GM23338 (cell line): ENCODE measurements at regions not wholly inside any gene's neighbourhood (a gene's known extent, or its start where the extent isn't known, plus 50 kb on each side); places are given as distances from the start of the nearest gene placed in this dataset.
A peak's percentile ranks its signal among the peaks of the same experiment; 100 is the strongest.

Experiments used
- ATAC-seq: fragments of 200-7000 bp; cut with Tn5 transposase; 3 replicates; pipeline ENCODE4 v1.9.1; 2020
- DNase-seq: peaks from one replicate; pipeline ENCODE4 v3.0.0-alpha.2; 2015; ENCODE audit warnings: low spot score
- H2AFZ ChIP-seq: fragments of 200-600 bp; sonication (generic); 2 replicates; pipeline ENCODE4 v1.8.0; 2016; ENCODE audit warnings: antibody characterized with exemption, mild to moderate bottlenecking, moderate library complexity
- H3F3A ChIP-seq: fragments of 200-600 bp; sonication (generic); replicated peaks from 2 replicates; pipeline ENCODE4 v1.8.0; 2017; ENCODE audit warnings: antibody characterized with exemption, mixed run types, low read depth
- H3K27ac ChIP-seq: fragments of 200-600 bp; sonication (generic); 2 replicates; pipeline ENCODE4 v1.6.1; 2016; ENCODE audit warnings: low read depth
- H3K27me3 ChIP-seq: fragments of 200-600 bp; sonication (generic); 2 replicates; pipeline ENCODE4 v1.8.0; 2016; ENCODE audit warnings: mild to moderate bottlenecking, mixed run types, moderate library complexity; ENCODE audit not compliant: insufficient read depth
- H3K36me3 ChIP-seq: fragments of 200-600 bp; sonication (generic); 2 replicates; pipeline ENCODE4 v1.8.0; 2016; ENCODE audit warnings: mild to moderate bottlenecking; ENCODE audit not compliant: insufficient read depth
- H3K4me1 ChIP-seq: fragments of 200-600 bp; sonication (generic); 2 replicates; pipeline ENCODE4 v1.8.0; 2016; ENCODE audit warnings: mild to moderate bottlenecking, moderate library complexity; ENCODE audit not compliant: insufficient read depth
- H3K4me2 ChIP-seq: fragments of 200-600 bp; sonication (generic); 2 replicates; pipeline ENCODE4 v1.7.1; 2017; ENCODE audit warnings: mixed run types
- H3K4me3 ChIP-seq: fragments of 200-600 bp; sonication (generic); 2 replicates; pipeline ENCODE4 v1.6.1; 2016; ENCODE audit warnings: mixed run types
- H3K79me2 ChIP-seq: fragments of 200-600 bp; sonication (generic); replicated peaks from 2 replicates; pipeline ENCODE4 v1.8.0; 2017; ENCODE audit warnings: mild to moderate bottlenecking; ENCODE audit not compliant: insufficient read depth
- H3K9me2 ChIP-seq: fragments of 200-600 bp; sonication (generic); 2 replicates; pipeline ENCODE4 v1.8.0; 2017; ENCODE audit not compliant: insufficient read depth
- H4K20me1 ChIP-seq: fragments of 200-600 bp; sonication (generic); replicated peaks from 2 replicates; pipeline ENCODE4 v1.8.0; 2017; ENCODE audit warnings: mild to moderate bottlenecking; ENCODE audit not compliant: insufficient read depth
- H3K27ac Mint-ChIP-seq: 2 replicates; pipeline ENCODE4 v1.8.0; 2020; ENCODE audit warnings: inconsistent platforms, mild to moderate bottlenecking, moderate library complexity, mixed read lengths
- H3K27me3 Mint-ChIP-seq: 3 replicates; pipeline ENCODE4 v1.8.0; 2022; ENCODE audit warnings: low read depth, mild to moderate bottlenecking, moderate library complexity, mixed read lengths, inconsistent platforms; ENCODE audit not compliant: insufficient read depth, poor library complexity
- H3K36me3 Mint-ChIP-seq: 3 replicates; pipeline ENCODE4 v1.8.0; 2021; ENCODE audit warnings: low read depth, mild to moderate bottlenecking, inconsistent platforms, moderate library complexity, mixed read lengths
- H3K4me1 Mint-ChIP-seq: 3 replicates; pipeline ENCODE4 v1.8.0; 2020; ENCODE audit warnings: mild to moderate bottlenecking, inconsistent platforms, mixed read lengths
- H3K4me3 Mint-ChIP-seq: 3 replicates; pipeline ENCODE4 v1.8.0; 2021; ENCODE audit warnings: moderate library complexity, mild to moderate bottlenecking, inconsistent platforms, mixed read lengths
- H3K9me3 Mint-ChIP-seq: 3 replicates; pipeline ENCODE4 v1.8.0; 2020; ENCODE audit warnings: moderate library complexity, mild to moderate bottlenecking, inconsistent platforms, mixed read lengths
- CREB1 ChIP-seq: fragments of 250-450 bp; sonication (Bioruptor Pico); IDR thresholded peaks from 2 replicates; pipeline ENCODE4 v1.5.0; 2020; ENCODE audit warnings: low read depth, mild to moderate bottlenecking, moderate library complexity
- EZH2 ChIP-seq: fragments of 200-600 bp; sonication (generic); IDR thresholded peaks from one replicate; pipeline ENCODE4 v1.8.0; 2017; ENCODE audit warnings: antibody characterized with exemption, mild to moderate bottlenecking, low read depth; ENCODE audit not compliant: unreplicated experiment
- EZH2phosphoT487 ChIP-seq: fragments of 200-600 bp; sonication (generic); IDR thresholded peaks from one replicate; pipeline ENCODE4 v1.8.1; 2018; ENCODE audit warnings: antibody characterized with exemption; ENCODE audit not compliant: unreplicated experiment
- JUNB ChIP-seq: IDR thresholded peaks from one replicate; pipeline ENCODE4 v1.6.1; 2016; ENCODE audit warnings: antibody characterized with exemption; ENCODE audit not compliant: unreplicated experiment
- NANOG ChIP-seq: IDR thresholded peaks from 2 replicates; pipeline ENCODE4 v1.6.1; 2016; ENCODE audit warnings: antibody characterized with exemption, borderline replicate concordance
- POLR2AphosphoS5 ChIP-seq: IDR thresholded peaks from 2 replicates; pipeline ENCODE4 v1.6.1; 2016; ENCODE audit warnings: antibody characterized with exemption, low read depth
- STAT1 ChIP-seq: IDR thresholded peaks from one replicate; pipeline ENCODE4 v1.6.1; 2016; ENCODE audit warnings: antibody characterized with exemption; ENCODE audit not compliant: unreplicated experiment
- ZNF114 ChIP-seq: fragments of 250-450 bp; sonication (Bioruptor Pico); IDR thresholded peaks from 2 replicates; pipeline ENCODE4 v1.5.0; 2020; ENCODE audit warnings: mild to moderate bottlenecking, moderate library complexity
- ZNF331 ChIP-seq: fragments of 250-450 bp; sonication (Bioruptor Pico); IDR thresholded peaks from 2 replicates; pipeline ENCODE4 v1.5.0; 2020; ENCODE audit warnings: low read depth, mild to moderate bottlenecking, moderate library complexity
- TF ChIP-seq, protein P1 (sequence below), 2 experiments: fragments of 200-600 bp in 1 of 2; sonication (generic) in 1 of 2; conservative IDR thresholded peaks; 2 replicates each; pipeline versions ENCODE4 v1.5.1 to v1.6.1; 2016 to 2017; ENCODE audit warnings: antibody characterized with exemption in 2 of 2, low read depth in 2 of 2, mild to moderate bottlenecking in 2 of 2, moderate library complexity in 1 of 2
- TF ChIP-seq, protein P2 (sequence below): IDR thresholded peaks from one replicate; pipeline ENCODE4 v1.6.1; 2018; ENCODE audit warnings: antibody characterized with exemption; ENCODE audit not compliant: unreplicated experiment
- TF ChIP-seq, protein P3 (sequence below): IDR thresholded peaks from 2 replicates; pipeline ENCODE4 v1.6.1; 2016; ENCODE audit warnings: antibody characterized with exemption
- TF ChIP-seq, protein P4 (sequence below): fragments of 250-450 bp; sonication (Bioruptor Pico); IDR thresholded peaks from 2 replicates; pipeline ENCODE4 v1.5.0; 2020; ENCODE audit warnings: mild to moderate bottlenecking, moderate library complexity

DNA sequence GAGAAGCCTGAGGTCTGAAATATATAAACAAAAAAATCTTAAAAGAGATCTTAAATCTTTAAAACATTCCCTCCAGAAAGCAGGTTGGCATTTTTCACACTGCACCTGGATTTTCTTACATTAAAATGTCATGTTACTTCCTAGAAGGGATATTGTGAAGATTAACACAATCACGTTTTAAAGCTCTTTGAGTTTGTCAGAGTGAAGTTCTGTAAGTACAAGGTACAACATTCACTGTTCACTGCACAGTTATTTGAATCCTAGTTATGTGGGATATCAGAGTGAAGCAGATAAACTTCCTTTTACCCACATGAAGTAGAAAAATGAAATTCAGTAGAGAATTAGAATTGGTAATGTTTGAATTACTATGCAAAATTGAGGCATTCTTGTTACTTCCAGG lies 353.6 kb upstream of the RGMB start:
- no peak overlapping the region for H3K27ac ChIP-seq
- no peaks in the 10 kb centered on the region for H3K27me3 Mint-ChIP-seq
- H3K27ac Mint-ChIP-seq: peak overlapping the region; percentile 71; the same call in 1 of the 2 replicates
- TF ChIP-seq CREB1 (CRISPR knock-in tag) (no peak), POLR2AphosphoS5 (no peak), ZNF331 (CRISPR knock-in tag) (no peak), NANOG (no peak), ZNF114 (CRISPR knock-in tag) (no peak), EZH2 (no peak), EZH2phosphoT487 (no peak), JUNB (no peak), STAT1 (no peak)
- TF ChIP-seq, protein P1, sequence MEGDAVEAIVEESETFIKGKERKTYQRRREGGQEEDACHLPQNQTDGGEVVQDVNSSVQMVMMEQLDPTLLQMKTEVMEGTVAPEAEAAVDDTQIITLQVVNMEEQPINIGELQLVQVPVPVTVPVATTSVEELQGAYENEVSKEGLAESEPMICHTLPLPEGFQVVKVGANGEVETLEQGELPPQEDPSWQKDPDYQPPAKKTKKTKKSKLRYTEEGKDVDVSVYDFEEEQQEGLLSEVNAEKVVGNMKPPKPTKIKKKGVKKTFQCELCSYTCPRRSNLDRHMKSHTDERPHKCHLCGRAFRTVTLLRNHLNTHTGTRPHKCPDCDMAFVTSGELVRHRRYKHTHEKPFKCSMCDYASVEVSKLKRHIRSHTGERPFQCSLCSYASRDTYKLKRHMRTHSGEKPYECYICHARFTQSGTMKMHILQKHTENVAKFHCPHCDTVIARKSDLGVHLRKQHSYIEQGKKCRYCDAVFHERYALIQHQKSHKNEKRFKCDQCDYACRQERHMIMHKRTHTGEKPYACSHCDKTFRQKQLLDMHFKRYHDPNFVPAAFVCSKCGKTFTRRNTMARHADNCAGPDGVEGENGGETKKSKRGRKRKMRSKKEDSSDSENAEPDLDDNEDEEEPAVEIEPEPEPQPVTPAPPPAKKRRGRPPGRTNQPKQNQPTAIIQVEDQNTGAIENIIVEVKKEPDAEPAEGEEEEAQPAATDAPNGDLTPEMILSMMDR (conservative IDR thresholded peaks at IDR 0.05; ENCODE audit: low read depth in 2 of 2): no peak
- TF ChIP-seq, protein P2, sequence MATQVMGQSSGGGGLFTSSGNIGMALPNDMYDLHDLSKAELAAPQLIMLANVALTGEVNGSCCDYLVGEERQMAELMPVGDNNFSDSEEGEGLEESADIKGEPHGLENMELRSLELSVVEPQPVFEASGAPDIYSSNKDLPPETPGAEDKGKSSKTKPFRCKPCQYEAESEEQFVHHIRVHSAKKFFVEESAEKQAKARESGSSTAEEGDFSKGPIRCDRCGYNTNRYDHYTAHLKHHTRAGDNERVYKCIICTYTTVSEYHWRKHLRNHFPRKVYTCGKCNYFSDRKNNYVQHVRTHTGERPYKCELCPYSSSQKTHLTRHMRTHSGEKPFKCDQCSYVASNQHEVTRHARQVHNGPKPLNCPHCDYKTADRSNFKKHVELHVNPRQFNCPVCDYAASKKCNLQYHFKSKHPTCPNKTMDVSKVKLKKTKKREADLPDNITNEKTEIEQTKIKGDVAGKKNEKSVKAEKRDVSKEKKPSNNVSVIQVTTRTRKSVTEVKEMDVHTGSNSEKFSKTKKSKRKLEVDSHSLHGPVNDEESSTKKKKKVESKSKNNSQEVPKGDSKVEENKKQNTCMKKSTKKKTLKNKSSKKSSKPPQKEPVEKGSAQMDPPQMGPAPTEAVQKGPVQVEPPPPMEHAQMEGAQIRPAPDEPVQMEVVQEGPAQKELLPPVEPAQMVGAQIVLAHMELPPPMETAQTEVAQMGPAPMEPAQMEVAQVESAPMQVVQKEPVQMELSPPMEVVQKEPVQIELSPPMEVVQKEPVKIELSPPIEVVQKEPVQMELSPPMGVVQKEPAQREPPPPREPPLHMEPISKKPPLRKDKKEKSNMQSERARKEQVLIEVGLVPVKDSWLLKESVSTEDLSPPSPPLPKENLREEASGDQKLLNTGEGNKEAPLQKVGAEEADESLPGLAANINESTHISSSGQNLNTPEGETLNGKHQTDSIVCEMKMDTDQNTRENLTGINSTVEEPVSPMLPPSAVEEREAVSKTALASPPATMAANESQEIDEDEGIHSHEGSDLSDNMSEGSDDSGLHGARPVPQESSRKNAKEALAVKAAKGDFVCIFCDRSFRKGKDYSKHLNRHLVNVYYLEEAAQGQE: no peak
- TF ChIP-seq, protein P3, sequence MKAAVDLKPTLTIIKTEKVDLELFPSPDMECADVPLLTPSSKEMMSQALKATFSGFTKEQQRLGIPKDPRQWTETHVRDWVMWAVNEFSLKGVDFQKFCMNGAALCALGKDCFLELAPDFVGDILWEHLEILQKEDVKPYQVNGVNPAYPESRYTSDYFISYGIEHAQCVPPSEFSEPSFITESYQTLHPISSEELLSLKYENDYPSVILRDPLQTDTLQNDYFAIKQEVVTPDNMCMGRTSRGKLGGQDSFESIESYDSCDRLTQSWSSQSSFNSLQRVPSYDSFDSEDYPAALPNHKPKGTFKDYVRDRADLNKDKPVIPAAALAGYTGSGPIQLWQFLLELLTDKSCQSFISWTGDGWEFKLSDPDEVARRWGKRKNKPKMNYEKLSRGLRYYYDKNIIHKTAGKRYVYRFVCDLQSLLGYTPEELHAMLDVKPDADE: no peak
- TF ChIP-seq, protein P4, sequence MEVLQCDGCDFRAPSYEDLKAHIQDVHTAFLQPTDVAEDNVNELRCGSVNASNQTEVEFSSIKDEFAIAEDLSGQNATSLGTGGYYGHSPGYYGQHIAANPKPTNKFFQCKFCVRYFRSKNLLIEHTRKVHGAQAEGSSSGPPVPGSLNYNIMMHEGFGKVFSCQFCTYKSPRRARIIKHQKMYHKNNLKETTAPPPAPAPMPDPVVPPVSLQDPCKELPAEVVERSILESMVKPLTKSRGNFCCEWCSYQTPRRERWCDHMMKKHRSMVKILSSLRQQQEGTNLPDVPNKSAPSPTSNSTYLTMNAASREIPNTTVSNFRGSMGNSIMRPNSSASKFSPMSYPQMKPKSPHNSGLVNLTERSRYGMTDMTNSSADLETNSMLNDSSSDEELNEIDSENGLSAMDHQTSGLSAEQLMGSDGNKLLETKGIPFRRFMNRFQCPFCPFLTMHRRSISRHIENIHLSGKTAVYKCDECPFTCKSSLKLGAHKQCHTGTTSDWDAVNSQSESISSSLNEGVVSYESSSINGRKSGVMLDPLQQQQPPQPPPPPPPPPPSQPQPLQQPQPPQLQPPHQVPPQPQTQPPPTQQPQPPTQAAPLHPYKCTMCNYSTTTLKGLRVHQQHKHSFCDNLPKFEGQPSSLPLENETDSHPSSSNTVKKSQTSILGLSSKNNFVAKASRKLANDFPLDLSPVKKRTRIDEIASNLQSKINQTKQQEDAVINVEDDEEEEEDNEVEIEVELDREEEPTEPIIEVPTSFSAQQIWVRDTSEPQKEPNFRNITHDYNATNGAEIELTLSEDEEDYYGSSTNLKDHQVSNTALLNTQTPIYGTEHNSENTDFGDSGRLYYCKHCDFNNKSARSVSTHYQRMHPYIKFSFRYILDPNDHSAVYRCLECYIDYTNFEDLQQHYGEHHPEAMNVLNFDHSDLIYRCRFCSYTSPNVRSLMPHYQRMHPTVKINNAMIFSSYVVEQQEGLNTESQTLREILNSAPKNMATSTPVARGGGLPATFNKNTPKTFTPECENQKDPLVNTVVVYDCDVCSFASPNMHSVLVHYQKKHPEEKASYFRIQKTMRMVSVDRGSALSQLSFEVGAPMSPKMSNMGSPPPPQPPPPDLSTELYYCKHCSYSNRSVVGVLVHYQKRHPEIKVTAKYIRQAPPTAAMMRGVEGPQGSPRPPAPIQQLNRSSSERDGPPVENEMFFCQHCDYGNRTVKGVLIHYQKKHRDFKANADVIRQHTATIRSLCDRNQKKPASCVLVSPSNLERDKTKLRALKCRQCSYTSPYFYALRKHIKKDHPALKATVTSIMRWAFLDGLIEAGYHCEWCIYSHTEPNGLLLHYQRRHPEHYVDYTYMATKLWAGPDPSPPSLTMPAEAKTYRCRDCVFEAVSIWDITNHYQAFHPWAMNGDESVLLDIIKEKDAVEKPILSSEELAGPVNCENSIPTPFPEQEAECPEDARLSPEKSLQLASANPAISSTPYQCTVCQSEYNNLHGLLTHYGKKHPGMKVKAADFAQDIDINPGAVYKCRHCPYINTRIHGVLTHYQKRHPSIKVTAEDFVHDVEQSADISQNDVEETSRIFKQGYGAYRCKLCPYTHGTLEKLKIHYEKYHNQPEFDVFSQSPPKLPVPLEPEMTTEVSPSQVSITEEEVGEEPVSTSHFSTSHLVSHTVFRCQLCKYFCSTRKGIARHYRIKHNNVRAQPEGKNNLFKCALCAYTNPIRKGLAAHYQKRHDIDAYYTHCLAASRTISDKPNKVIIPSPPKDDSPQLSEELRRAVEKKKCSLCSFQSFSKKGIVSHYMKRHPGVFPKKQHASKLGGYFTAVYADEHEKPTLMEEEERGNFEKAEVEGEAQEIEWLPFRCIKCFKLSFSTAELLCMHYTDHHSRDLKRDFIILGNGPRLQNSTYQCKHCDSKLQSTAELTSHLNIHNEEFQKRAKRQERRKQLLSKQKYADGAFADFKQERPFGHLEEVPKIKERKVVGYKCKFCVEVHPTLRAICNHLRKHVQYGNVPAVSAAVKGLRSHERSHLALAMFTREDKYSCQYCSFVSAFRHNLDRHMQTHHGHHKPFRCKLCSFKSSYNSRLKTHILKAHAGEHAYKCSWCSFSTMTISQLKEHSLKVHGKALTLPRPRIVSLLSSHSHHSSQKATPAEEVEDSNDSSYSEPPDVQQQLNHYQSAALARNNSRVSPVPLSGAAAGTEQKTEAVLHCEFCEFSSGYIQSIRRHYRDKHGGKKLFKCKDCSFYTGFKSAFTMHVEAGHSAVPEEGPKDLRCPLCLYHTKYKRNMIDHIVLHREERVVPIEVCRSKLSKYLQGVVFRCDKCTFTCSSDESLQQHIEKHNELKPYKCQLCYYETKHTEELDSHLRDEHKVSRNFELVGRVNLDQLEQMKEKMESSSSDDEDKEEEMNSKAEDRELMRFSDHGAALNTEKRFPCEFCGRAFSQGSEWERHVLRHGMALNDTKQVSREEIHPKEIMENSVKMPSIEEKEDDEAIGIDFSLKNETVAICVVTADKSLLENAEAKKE (CRISPR knock-in tag): no peak
- no peaks in the 10 kb centered on the region for H4K20me1 ChIP-seq
- H3F3A ChIP-seq: no peaks in the 10 kb centered on the region
- H3K4me1 ChIP-seq: peaks cover 11% of the 10 kb centered on the region
- H3K4me2 ChIP-seq: 0 out of 2 replicates have a peak overlapping the region, but pooled peaks have one; percentile 9
- DNase-seq (no peak), ATAC-seq (no peak)
- H3K27me3 ChIP-seq: no peaks in the 10 kb centered on the region
- H2AFZ ChIP-seq: no peak overlapping the region
- no peaks in the 10 kb centered on the region for H3K9me2 ChIP-seq
- no peak overlapping the region for H3K4me3 ChIP-seq
- H3K9me3 Mint-ChIP-seq: peaks cover 3% of the 10 kb centered on the region; the same call in 1 of the 3 replicates
- no peak overlapping the region for H3K4me3 Mint-ChIP-seq
- H3K36me3 ChIP-seq: no peaks in the 10 kb centered on the region
- peaks cover 2% of the 10 kb centered on the region; the same call in 1 of the 3 replicates for H3K36me3 Mint-ChIP-seq
- H3K4me1 Mint-ChIP-seq: peaks cover 13% of the 10 kb centered on the region
- H3K79me2 ChIP-seq: no peaks in the 10 kb centered on the region
